ENCODE measurements at regions not wholly inside any gene's neighbourhood (a gene's known extent, or its start where the extent isn't known, plus 50 kb on each side); places are given as distances from the start of the nearest gene placed in this dataset.

DNA sequence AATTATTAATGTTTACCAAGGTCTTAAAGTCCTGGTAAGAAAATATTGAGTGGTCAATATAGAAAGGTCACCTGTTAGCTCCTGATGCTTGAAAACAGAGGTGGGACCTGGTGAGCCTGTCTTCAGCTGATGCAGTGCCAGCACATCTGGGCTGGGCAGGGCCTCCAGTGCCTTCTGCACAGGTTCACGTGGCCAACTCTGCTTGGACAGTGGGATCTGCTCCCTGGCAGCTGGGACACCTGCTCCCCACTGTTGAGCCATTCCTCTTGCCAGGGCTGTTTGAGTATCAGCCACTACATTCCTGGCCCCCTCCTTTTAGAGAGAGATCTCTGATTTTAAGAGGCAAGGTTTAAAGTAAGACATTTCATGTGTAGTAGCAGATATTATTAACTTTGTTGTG lies 135.0 kb downstream of the TM9SF2 start:
- TF ChIP-seq POLR2A (IDR thresholded peaks at IDR 0.05) (no peak), POLR2AphosphoS5 (IDR thresholded peaks at IDR 0.05) (no peak), EP300 (IDR thresholded peaks at IDR 0.05) (no peak)
- TF ChIP-seq, protein P1, sequence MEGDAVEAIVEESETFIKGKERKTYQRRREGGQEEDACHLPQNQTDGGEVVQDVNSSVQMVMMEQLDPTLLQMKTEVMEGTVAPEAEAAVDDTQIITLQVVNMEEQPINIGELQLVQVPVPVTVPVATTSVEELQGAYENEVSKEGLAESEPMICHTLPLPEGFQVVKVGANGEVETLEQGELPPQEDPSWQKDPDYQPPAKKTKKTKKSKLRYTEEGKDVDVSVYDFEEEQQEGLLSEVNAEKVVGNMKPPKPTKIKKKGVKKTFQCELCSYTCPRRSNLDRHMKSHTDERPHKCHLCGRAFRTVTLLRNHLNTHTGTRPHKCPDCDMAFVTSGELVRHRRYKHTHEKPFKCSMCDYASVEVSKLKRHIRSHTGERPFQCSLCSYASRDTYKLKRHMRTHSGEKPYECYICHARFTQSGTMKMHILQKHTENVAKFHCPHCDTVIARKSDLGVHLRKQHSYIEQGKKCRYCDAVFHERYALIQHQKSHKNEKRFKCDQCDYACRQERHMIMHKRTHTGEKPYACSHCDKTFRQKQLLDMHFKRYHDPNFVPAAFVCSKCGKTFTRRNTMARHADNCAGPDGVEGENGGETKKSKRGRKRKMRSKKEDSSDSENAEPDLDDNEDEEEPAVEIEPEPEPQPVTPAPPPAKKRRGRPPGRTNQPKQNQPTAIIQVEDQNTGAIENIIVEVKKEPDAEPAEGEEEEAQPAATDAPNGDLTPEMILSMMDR (IDR thresholded peaks at IDR 0.05), result no peak
